ENCODE measurements at regions not wholly inside any gene's neighbourhood (a gene's known extent, or its start where the extent isn't known, plus 50 kb on each side); places are given as distances from the start of the nearest gene placed in this dataset.

- no peaks in the 10 kb centered on the region for H3K27me3 ChIP-seq (ENCODE audit: control insufficient read depth, insufficient read depth, low read length)
- H3K9ac ChIP-seq (ENCODE audit: low read length): no peak overlapping the region
- no peaks in the 10 kb centered on the region for H3K9me3 ChIP-seq (ENCODE audit: control insufficient read depth, low read depth, low read length)
- H3K36me3 ChIP-seq (ENCODE audit: control insufficient read depth, low read depth, low read length): no peaks in the 10 kb centered on the region
- H3K4me1 ChIP-seq (ENCODE audit: control insufficient read depth, low read depth, low read length): no peaks in the 10 kb centered on the region
- no peak overlapping the region for H3K4me3 ChIP-seq (ENCODE audit: low read length)
- H3K27ac ChIP-seq (ENCODE audit: low read length): no peak overlapping the region
Measured at GRCh38 chr5:56569076-56569475, 246.3 kb upstream of the MAP3K1 start.

- Histone ChIP-seq H3K27ac (ENCODE audit: low read length) (no peak overlapping the region), H3K4me3 (ENCODE audit: low read length) (no peak overlapping the region), H3K36me3 (ENCODE audit: control insufficient read depth, low read depth, low read length) (no peaks in the 10 kb centered on the region), H3K9ac (ENCODE audit: low read length) (no peak overlapping the region), H3K27me3 (ENCODE audit: control insufficient read depth, insufficient read depth, low read length) (no peaks in the 10 kb centered on the region), H3K4me1 (ENCODE audit: control insufficient read depth, low read depth, low read length) (no peaks in the 10 kb centered on the region), H3K9me3 (ENCODE audit: control insufficient read depth, low read depth, low read length) (no peaks in the 10 kb centered on the region)
Measured at GRCh38 chr5:56567278-56567677, 248.1 kb upstream of the MAP3K1 start.

- H3K4me3 ChIP-seq (ENCODE audit: low read length): no peak overlapping the region
- H3K27ac ChIP-seq (ENCODE audit: low read length): no peak overlapping the region
Measured at GRCh38 chr5:56566374-56567249, 248.7 kb upstream of the MAP3K1 start.

GRCh38 chr5:56565644-56566043, 249.7 kb upstream of the MAP3K1 start:
- H3K27ac ChIP-seq (ENCODE audit: low read length): no peak overlapping the region
- no peaks in the 10 kb centered on the region for H3K27me3 ChIP-seq (ENCODE audit: control insufficient read depth, insufficient read depth, low read length)
- no peaks in the 10 kb centered on the region for H3K9me3 ChIP-seq (ENCODE audit: control insufficient read depth, low read depth, low read length)
- no peaks in the 10 kb centered on the region for H3K4me1 ChIP-seq (ENCODE audit: control insufficient read depth, low read depth, low read length)
- H3K9ac ChIP-seq (ENCODE audit: low read length): no peak overlapping the region
- H3K36me3 ChIP-seq (ENCODE audit: control insufficient read depth, low read depth, low read length): no peaks in the 10 kb centered on the region
- no peak overlapping the region for H3K4me3 ChIP-seq (ENCODE audit: low read length)

More at GRCh38 chr5:56566374-56567249, 248.7 kb upstream of the MAP3K1 start:
- no peaks in the 10 kb centered on the region for H3K9me3 ChIP-seq (ENCODE audit: control insufficient read depth, low read depth, low read length)
- H3K27me3 ChIP-seq (ENCODE audit: control insufficient read depth, insufficient read depth, low read length): no peaks in the 10 kb centered on the region
- H3K36me3 ChIP-seq (ENCODE audit: control insufficient read depth, low read depth, low read length): no peaks in the 10 kb centered on the region
- no peak overlapping the region for H3K9ac ChIP-seq (ENCODE audit: low read length)
- no peaks in the 10 kb centered on the region for H3K4me1 ChIP-seq (ENCODE audit: control insufficient read depth, low read depth, low read length)

- Histone ChIP-seq H3K9ac (ENCODE audit: low read length) (no peak overlapping the region), H3K36me3 (ENCODE audit: control insufficient read depth, low read depth, low read length) (no peaks in the 10 kb centered on the region), H3K27ac (ENCODE audit: low read length) (no peak overlapping the region), H3K4me1 (ENCODE audit: control insufficient read depth, low read depth, low read length) (no peaks in the 10 kb centered on the region), H3K9me3 (ENCODE audit: control insufficient read depth, low read depth, low read length) (no peaks in the 10 kb centered on the region), H3K4me3 (ENCODE audit: low read length) (no peak overlapping the region), H3K27me3 (ENCODE audit: control insufficient read depth, insufficient read depth, low read length) (no peaks in the 10 kb centered on the region)
Measured at GRCh38 chr5:56565283-56565615, 250.1 kb upstream of the MAP3K1 start.

DNA sequence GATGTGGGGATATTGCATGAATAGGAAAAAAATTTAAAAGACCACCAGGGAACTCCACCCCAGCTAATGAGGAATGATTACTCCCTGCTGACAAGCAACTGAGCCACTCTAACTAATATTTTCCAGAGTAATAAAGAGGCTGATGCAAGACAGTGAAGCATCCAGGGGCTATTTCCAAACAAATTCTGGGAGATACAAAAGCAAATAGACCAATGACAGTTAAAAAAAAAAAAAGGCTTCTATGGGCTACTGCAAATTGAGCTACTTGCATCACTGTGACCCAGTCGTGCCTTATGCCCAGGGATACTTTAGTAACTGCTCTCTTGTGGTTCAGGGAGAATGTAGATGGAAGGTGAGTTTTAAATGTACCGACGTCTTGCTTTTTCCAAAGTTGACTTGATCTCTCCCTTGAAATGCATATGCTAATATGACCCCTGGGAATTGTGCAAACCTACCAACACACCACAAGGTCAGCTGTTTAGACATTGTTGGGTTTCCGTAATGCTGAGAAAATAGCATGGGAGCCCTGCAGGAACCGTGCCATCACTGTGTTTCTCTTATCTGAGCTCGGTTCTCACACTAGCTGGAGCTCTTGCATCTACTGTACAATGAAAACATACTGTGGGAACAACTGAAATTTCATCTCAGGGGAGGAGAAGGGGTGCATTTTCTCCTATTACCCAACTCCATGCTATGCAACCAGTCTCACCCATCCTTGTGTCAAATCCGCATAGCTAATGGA, 250.6 kb upstream of the MAP3K1 start:
- Histone ChIP-seq H3K9ac (ENCODE audit: low read length) (no peak overlapping the region), H3K9me3 (ENCODE audit: control insufficient read depth, low read depth, low read length) (no peaks in the 10 kb centered on the region), H3K4me3 (ENCODE audit: low read length) (no peak overlapping the region), H3K27ac (ENCODE audit: low read length) (no peak overlapping the region), H3K4me1 (ENCODE audit: control insufficient read depth, low read depth, low read length) (no peaks in the 10 kb centered on the region), H3K36me3 (ENCODE audit: control insufficient read depth, low read depth, low read length) (no peaks in the 10 kb centered on the region), H3K27me3 (ENCODE audit: control insufficient read depth, insufficient read depth, low read length) (no peaks in the 10 kb centered on the region)

DNA sequence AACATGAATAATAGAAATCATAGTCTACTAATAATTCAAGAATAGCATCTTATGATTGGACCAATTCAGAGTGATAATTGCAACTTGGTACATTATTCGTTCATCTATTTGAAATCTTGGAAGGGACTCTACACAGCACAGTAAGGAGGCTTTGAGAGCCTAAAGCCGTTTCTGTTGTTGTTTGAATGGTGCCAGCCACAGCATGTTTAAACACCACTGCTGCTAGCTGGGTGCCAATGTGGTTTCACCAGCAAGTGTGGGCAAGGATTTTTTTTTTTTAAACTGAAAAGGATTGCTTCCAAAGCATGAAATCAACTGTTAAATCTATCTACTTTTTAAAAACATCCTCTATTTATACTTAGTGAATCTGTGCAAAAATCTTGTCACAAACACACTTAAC, 253.9 kb upstream of the MAP3K1 start:
- no peaks in the 10 kb centered on the region for H3K9me3 ChIP-seq (ENCODE audit: control insufficient read depth, low read depth, low read length)
- H3K36me3 ChIP-seq (ENCODE audit: control insufficient read depth, low read depth, low read length): no peaks in the 10 kb centered on the region
- H3K4me1 ChIP-seq (ENCODE audit: control insufficient read depth, low read depth, low read length): no peaks in the 10 kb centered on the region
- H3K9ac ChIP-seq (ENCODE audit: low read length): no peak overlapping the region
- H3K27me3 ChIP-seq (ENCODE audit: control insufficient read depth, insufficient read depth, low read length): no peaks in the 10 kb centered on the region
- no peak overlapping the region for H3K27ac ChIP-seq (ENCODE audit: low read length)
- H3K4me3 ChIP-seq (ENCODE audit: low read length): no peak overlapping the region

DNA sequence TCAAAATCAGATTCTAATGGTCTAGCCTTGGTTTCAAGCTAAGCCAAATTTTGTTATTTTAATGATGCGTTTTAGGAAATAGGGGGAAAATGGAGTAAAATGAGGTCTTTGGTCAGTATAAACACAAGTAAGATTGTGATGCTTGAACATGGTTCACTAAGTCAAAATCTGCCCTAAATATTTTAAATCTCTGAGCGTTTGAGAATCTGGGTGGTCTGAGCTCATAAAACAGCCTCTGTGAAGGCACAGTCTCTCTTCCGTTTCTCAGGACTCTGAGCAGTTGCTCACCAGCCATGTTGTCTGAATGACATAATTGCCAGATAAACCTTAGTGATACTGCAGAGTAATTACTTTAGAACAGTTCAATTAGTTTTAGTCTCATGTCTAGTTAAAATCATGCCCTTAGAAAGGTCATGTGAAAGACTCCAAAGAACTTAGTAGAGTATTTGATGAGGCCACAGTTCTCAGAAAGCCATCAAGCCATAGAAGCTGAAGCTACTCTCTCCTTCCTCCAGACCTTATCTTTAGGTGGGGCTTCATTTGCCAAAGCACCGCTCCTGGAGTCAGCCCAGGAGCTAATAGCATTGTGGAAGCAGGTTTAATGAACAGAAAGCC, 257.1 kb upstream of the MAP3K1 start:
- Histone ChIP-seq H3K4me3 (ENCODE audit: low read length) (no peak overlapping the region), H3K27ac (ENCODE audit: low read length) (no peak overlapping the region), H3K4me1 (ENCODE audit: control insufficient read depth, low read depth, low read length) (no peaks in the 10 kb centered on the region), H3K36me3 (ENCODE audit: control insufficient read depth, low read depth, low read length) (no peaks in the 10 kb centered on the region), H3K9me3 (ENCODE audit: control insufficient read depth, low read depth, low read length) (no peaks in the 10 kb centered on the region), H3K27me3 (ENCODE audit: control insufficient read depth, insufficient read depth, low read length) (no peaks in the 10 kb centered on the region), H3K9ac (ENCODE audit: low read length) (no peak overlapping the region)

DNA sequence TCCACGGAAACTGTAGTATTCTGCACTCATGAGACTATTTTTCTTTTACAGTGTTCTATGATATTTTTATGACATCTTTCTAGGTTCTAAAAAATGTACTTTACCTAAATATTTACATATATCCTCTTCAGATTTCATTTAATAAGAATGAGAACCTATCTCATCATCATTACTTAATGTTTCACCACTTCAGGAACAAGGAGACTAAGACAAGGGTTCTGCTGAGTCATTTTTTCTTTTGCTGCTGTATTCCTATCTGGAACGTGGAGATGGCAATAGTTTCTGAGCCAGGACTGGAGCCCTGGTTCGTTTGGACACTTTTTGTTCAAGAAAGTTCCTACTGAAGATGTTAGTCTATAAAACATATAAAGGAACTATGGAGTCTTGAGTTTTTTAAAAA, 258.2 kb upstream of the MAP3K1 start:
- no peaks in the 10 kb centered on the region for H3K9me3 ChIP-seq (ENCODE audit: control insufficient read depth, low read depth, low read length)
- no peaks in the 10 kb centered on the region for H3K27me3 ChIP-seq (ENCODE audit: control insufficient read depth, insufficient read depth, low read length)
- H3K9ac ChIP-seq (ENCODE audit: low read length): no peak overlapping the region
- no peaks in the 10 kb centered on the region for H3K4me1 ChIP-seq (ENCODE audit: control insufficient read depth, low read depth, low read length)
- H3K4me3 ChIP-seq (ENCODE audit: low read length): no peak overlapping the region
- H3K27ac ChIP-seq (ENCODE audit: low read length): no peak overlapping the region
- H3K36me3 ChIP-seq (ENCODE audit: control insufficient read depth, low read depth, low read length): no peaks in the 10 kb centered on the region

- no peak overlapping the region for H3K4me3 ChIP-seq (ENCODE audit: low read length)
- no peaks in the 10 kb centered on the region for H3K27me3 ChIP-seq (ENCODE audit: control insufficient read depth, insufficient read depth, low read length)
- no peak overlapping the region for H3K27ac ChIP-seq (ENCODE audit: low read length)
- no peaks in the 10 kb centered on the region for H3K36me3 ChIP-seq (ENCODE audit: control insufficient read depth, low read depth, low read length)
- H3K9ac ChIP-seq (ENCODE audit: low read length): no peak overlapping the region
- H3K4me1 ChIP-seq (ENCODE audit: control insufficient read depth, low read depth, low read length): no peaks in the 10 kb centered on the region
- no peaks in the 10 kb centered on the region for H3K9me3 ChIP-seq (ENCODE audit: control insufficient read depth, low read depth, low read length)
Measured at GRCh38 chr5:56552612-56553268, 262.6 kb upstream of the MAP3K1 start.

GRCh38 chr5:56550227-56550626, 265.1 kb upstream of the MAP3K1 start:
- no peak overlapping the region for H3K4me3 ChIP-seq (ENCODE audit: low read length)
- H3K27ac ChIP-seq (ENCODE audit: low read length): no peak overlapping the region
- H3K9ac ChIP-seq (ENCODE audit: low read length): no peak overlapping the region
- H3K9me3 ChIP-seq (ENCODE audit: control insufficient read depth, low read depth, low read length): no peaks in the 10 kb centered on the region
- no peaks in the 10 kb centered on the region for H3K36me3 ChIP-seq (ENCODE audit: control insufficient read depth, low read depth, low read length)
- H3K4me1 ChIP-seq (ENCODE audit: control insufficient read depth, low read depth, low read length): no peaks in the 10 kb centered on the region
- H3K27me3 ChIP-seq (ENCODE audit: control insufficient read depth, insufficient read depth, low read length): no peaks in the 10 kb centered on the region

Data from iPS-18a (cell line).